Activated naive CD8-positive, alpha-beta T cell treated with anti-CD3 and anti-CD28 coated beads for 36 hours (primary cell): ENCODE measurements at regions not wholly inside any gene's neighbourhood (a gene's known extent, or its start where the extent isn't known, plus 50 kb on each side); places are given as distances from the start of the nearest gene placed in this dataset.
"Not testable (repeated sequence)": the region's sequence is repeated elsewhere in the genome, so short reads cannot be mapped to it uniquely, and the experiment has no call there.

Source experiments
- DNase-seq: peaks from one replicate; pipeline ENCODE4 v3.0.0; 2021
- H3K27ac Mint-ChIP-seq: one replicate; pipeline ENCODE4 v1.8.0; 2022; ENCODE audit warnings: mild to moderate bottlenecking, moderate library complexity, mixed read lengths
- H3K27me3 Mint-ChIP-seq: one replicate; pipeline ENCODE4 v1.8.0; 2022; ENCODE audit warnings: mild to moderate bottlenecking, mixed read lengths
- H3K36me3 Mint-ChIP-seq: one replicate; pipeline ENCODE4 v1.8.0; 2021; ENCODE audit warnings: mild to moderate bottlenecking, mixed read lengths
- H3K4me1 Mint-ChIP-seq: one replicate; pipeline ENCODE4 v1.8.0; 2021; ENCODE audit warnings: mixed read lengths
- H3K4me3 Mint-ChIP-seq: one replicate; pipeline ENCODE4 v1.8.0; 2022; ENCODE audit warnings: mild to moderate bottlenecking, moderate library complexity, mixed read lengths
- H3K9me3 Mint-ChIP-seq: one replicate; pipeline ENCODE4 v1.8.0; 2022; ENCODE audit warnings: mixed read lengths

GRCh38 chr3:198173929-198174574, 214.0 kb downstream of the LMLN start:
- H3K27me3 Mint-ChIP-seq, DNase-seq, H3K27ac Mint-ChIP-seq, H3K36me3 Mint-ChIP-seq, H3K4me3 Mint-ChIP-seq, H3K9me3 Mint-ChIP-seq, H3K4me1 Mint-ChIP-seq: not testable (repeated sequence)
